Vagina (tissue), 2 donors: ENCODE measurements at regions not wholly inside any gene's neighbourhood (a gene's known extent, or its start where the extent isn't known, plus 50 kb on each side); places are given as distances from the start of the nearest gene placed in this dataset.

Experiments
- CTCF ChIP-seq, 3 experiments: fragments of 450-650 bp in 2 of 3; fragments of 200-600 bp in 1 of 3; sonication (generic) in 1 of 3; IDR thresholded peaks; one replicate each; pipeline ENCODE4 v1.5.1; 2017 to 2019; ENCODE audit warnings: antibody characterized with exemption in 3 of 3, mild to moderate bottlenecking in 2 of 3, moderate library complexity in 2 of 3
- POLR2A ChIP-seq, 2 donors: fragments of 450-650 bp; IDR thresholded peaks; one replicate each; pipeline ENCODE4 v1.6.1; 2017; ENCODE audit warnings: antibody characterized with exemption in 2 of 2, mild to moderate bottlenecking in 2 of 2, moderate library complexity in 2 of 2

DNA sequence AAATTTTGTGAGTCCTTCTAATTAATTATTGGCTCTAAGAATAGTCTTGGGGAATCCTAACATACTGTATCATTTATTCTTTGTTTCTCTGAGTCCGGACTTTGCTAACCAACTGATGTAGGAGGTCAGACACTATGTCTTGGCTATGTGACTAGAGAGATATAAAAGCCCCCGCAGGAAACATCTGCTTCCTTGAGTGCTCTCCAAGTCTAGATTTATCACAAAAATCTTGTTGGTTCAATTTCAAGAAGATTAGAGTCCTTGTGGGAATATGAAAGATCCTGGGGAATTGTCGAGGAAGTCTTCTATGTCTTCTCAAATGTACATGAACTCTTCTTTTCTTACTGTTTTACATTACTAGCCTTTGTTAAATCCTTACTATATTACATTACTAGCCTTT lies 1712.5 kb downstream of the NCAM2 start:
- TF ChIP-seq CTCF (IDR thresholded peaks at IDR 0.05): no peak
- no peak for TF ChIP-seq POLR2A (IDR thresholded peaks at IDR 0.05)
